H1 (cell line): ENCODE measurements at regions not wholly inside any gene's neighbourhood (a gene's known extent, or its start where the extent isn't known, plus 50 kb on each side); places are given as distances from the start of the nearest gene placed in this dataset.

Experiments
- CTCF ChIA-PET: fragments of 300-600 bp; sonication (Branson Sonifier 250); formaldehyde crosslinking; loops from one replicate; lab custom pipeline; 2021; ENCODE audit not compliant: partially characterized antibody; lab: Charles Lee
- POLR2A ChIA-PET: fragments of 300-600 bp; sonication (Branson Sonifier 250); formaldehyde crosslinking; loops from one replicate; lab custom pipeline; 2021; ENCODE audit warnings: inconsistent platforms; ENCODE audit not compliant: partially characterized antibody; lab: Charles Lee
- DNase-seq, 2 experiments: peaks; one replicate each; pipeline versions ENCODE4 v3.0.0 to v3.0.0-alpha.2; 2010 to 2022; ENCODE audit warnings: low spot score in 2 of 2, low read depth in 1 of 2, mixed read lengths in 1 of 2
- FAIRE-seq: peaks from 2 replicates; lab custom pipeline; 2011; peaks lifted over from hg19 to GRCh38; lab: Jason Lieb, UNC
- H2AFZ ChIP-seq: 2 replicates; pipeline ENCODE4 v1.8.1; 2012; ENCODE audit warnings: low read length, inconsistent platforms
- H2AK5ac ChIP-seq: 2 replicates; pipeline ENCODE4 v1.6.1; 2013; ENCODE audit warnings: low read depth, low read length
- H2BK120ac ChIP-seq: replicated peaks from 2 replicates; pipeline ENCODE3; 2013; ENCODE audit warnings: low read depth, low read length, inconsistent platforms
- H2BK12ac ChIP-seq: 2 replicates; pipeline ENCODE4 v1.6.1; 2013; ENCODE audit warnings: low read depth, low read length
- H2BK15ac ChIP-seq: 2 replicates; pipeline ENCODE4 v1.6.1; 2013; ENCODE audit warnings: low read length
- H2BK20ac ChIP-seq: 2 replicates; pipeline ENCODE4 v1.6.1; 2013; ENCODE audit warnings: low read length
- H2BK5ac ChIP-seq: 2 replicates; pipeline ENCODE4 v1.6.1; 2013; ENCODE audit warnings: low read depth, low read length
- H3K14ac ChIP-seq: 2 replicates; pipeline ENCODE4 v1.6.1; 2013; ENCODE audit warnings: inconsistent platforms; ENCODE audit not compliant: insufficient read length
- H3K18ac ChIP-seq: 2 replicates; pipeline ENCODE4 v1.6.1; 2013; ENCODE audit warnings: low read length; ENCODE audit errors: extremely low read depth
- H3K23ac ChIP-seq: 2 replicates; pipeline ENCODE4 v1.6.1; 2013; ENCODE audit warnings: inconsistent platforms; ENCODE audit not compliant: insufficient read length
- H3K23me2 ChIP-seq: 2 replicates; pipeline ENCODE4 v1.6.1; 2013; ENCODE audit warnings: low read depth, low read length
- H3K27ac ChIP-seq: 2 replicates; pipeline ENCODE4 v1.6.1; 2011; ENCODE audit warnings: low read depth, low read length, inconsistent platforms
- H3K27me3 ChIP-seq, 4 experiments: replicated peaks in 1 of 4; 1 replicate in 1 of 4; 2 replicates in 3 of 4; pipeline versions ENCODE4 v1.6.1 to v1.8.1; 2011 to 2013; ENCODE audit warnings: low read length in 3 of 4, mild to moderate bottlenecking in 3 of 4, inconsistent platforms in 2 of 4, mixed read lengths in 2 of 4, moderate library complexity in 1 of 4; ENCODE audit not compliant: control insufficient read depth in 3 of 4, insufficient read depth in 3 of 4; ENCODE audit errors: extremely low read depth in 1 of 4
- H3K36me3 ChIP-seq, 4 experiments: 2 replicates each; pipeline versions ENCODE4 v1.6.1 to v1.8.1; 2011 to 2013; ENCODE audit warnings: mild to moderate bottlenecking in 4 of 4, low read length in 3 of 4, moderate library complexity in 2 of 4, control low read depth in 1 of 4, inconsistent platforms in 1 of 4; ENCODE audit not compliant: insufficient read depth in 4 of 4, control insufficient read depth in 2 of 4
- H3K4ac ChIP-seq: replicated peaks from 2 replicates; pipeline ENCODE3; 2013; ENCODE audit warnings: low read length, low read depth, mixed read lengths, inconsistent platforms; ENCODE audit not compliant: insufficient read length
- H3K4me1 ChIP-seq, 4 experiments: replicated peaks in 1 of 4; 1 replicate in 1 of 4; 2 replicates in 3 of 4; pipeline versions ENCODE4 v1.6.1 to v1.8.1; 2011 to 2013; ENCODE audit warnings: low read length in 3 of 4, inconsistent platforms in 2 of 4, mixed read lengths in 1 of 4; ENCODE audit not compliant: insufficient read depth in 4 of 4, control insufficient read depth in 3 of 4
- H3K4me2 ChIP-seq, 2 experiments: 2 replicates each; pipeline versions ENCODE4 v1.6.1 to v1.8.1; 2011 to 2013; ENCODE audit warnings: low read depth in 2 of 2, low read length in 2 of 2, control low read depth in 1 of 2, inconsistent platforms in 1 of 2, mild to moderate bottlenecking in 1 of 2; ENCODE audit not compliant: insufficient read depth in 1 of 2
- H3K4me3 ChIP-seq, 4 experiments: fragments of 200-600, 300-600 bp in 1 of 4; sonication (generic), shearing (Covaris generic), sonication (Bioruptor Twin) in 1 of 4; 2 replicates each; pipeline versions ENCODE4 v1.5.1 to v1.8.1; 2011 to 2016; ENCODE audit warnings: low read length in 4 of 4, low read depth in 3 of 4, control low read depth in 2 of 4, inconsistent platforms in 2 of 4, mild to moderate bottlenecking in 2 of 4, mixed read lengths in 1 of 4, moderate library complexity in 1 of 4; ENCODE audit not compliant: insufficient read depth in 2 of 4; ENCODE audit errors: extremely low read depth in 1 of 4
- H3K56ac ChIP-seq: replicated peaks from 2 replicates; pipeline ENCODE3; 2013; ENCODE audit warnings: low read depth, mild to moderate bottlenecking, mixed read lengths, low read length, inconsistent platforms; ENCODE audit not compliant: insufficient read length
- H3K79me1 ChIP-seq: 2 replicates; pipeline ENCODE4 v1.6.1; 2013; ENCODE audit warnings: low read depth, low read length, control low read depth
- H3K79me2 ChIP-seq, 2 experiments: 2 replicates each; pipeline versions ENCODE4 v1.6.1 to v1.8.1; 2012 to 2013; ENCODE audit warnings: low read length in 2 of 2, mild to moderate bottlenecking in 2 of 2, inconsistent platforms in 1 of 2; ENCODE audit not compliant: insufficient read depth in 2 of 2, control insufficient read depth in 1 of 2
- H3K9ac ChIP-seq, 4 experiments: replicated peaks in 1 of 4; 1 replicate in 1 of 4; 2 replicates in 3 of 4; pipeline versions ENCODE4 v1.6.1 to v1.8.1; 2011 to 2013; ENCODE audit warnings: low read depth in 3 of 4, low read length in 3 of 4, control low read depth in 2 of 4, mild to moderate bottlenecking in 2 of 4, moderate library complexity in 2 of 4, inconsistent platforms in 1 of 4; ENCODE audit errors: extremely low read depth in 1 of 4
- H3K9me3 ChIP-seq, 2 experiments: 2 replicates each; pipeline versions ENCODE4 v1.6.1 to v1.8.1; 2012 to 2013; ENCODE audit warnings: mild to moderate bottlenecking in 2 of 2, moderate library complexity in 2 of 2, control low read depth in 1 of 2, inconsistent platforms in 1 of 2, low read depth in 1 of 2, low read length in 1 of 2, mixed read lengths in 1 of 2; ENCODE audit not compliant: insufficient read depth in 2 of 2
- H4K20me1 ChIP-seq, 2 experiments: replicated peaks in 1 of 2; 2 replicates each; pipeline versions ENCODE3 to v1.8.1; 2011 to 2013; ENCODE audit warnings: inconsistent platforms in 2 of 2, low read length in 2 of 2, mild to moderate bottlenecking in 1 of 2; ENCODE audit not compliant: insufficient read depth in 2 of 2, control insufficient read depth in 1 of 2
- H4K5ac ChIP-seq: 2 replicates; pipeline ENCODE4 v1.6.1; 2013; ENCODE audit warnings: low read length, low read depth, mixed read lengths, inconsistent platforms; ENCODE audit not compliant: insufficient read length
- H4K8ac ChIP-seq: 2 replicates; pipeline ENCODE4 v1.8.0; 2013; ENCODE audit warnings: mild to moderate bottlenecking, moderate library complexity, low read length, inconsistent platforms; ENCODE audit not compliant: insufficient read depth; ENCODE audit errors: extremely low read depth
- H4K91ac ChIP-seq: replicated peaks from 2 replicates; pipeline ENCODE3; 2013; ENCODE audit warnings: low read length, mixed read lengths, inconsistent platforms; ENCODE audit not compliant: insufficient read length
- CBX5 ChIP-seq: fragments of 300-800, 300-1000 bp; sonication (generic); IDR thresholded peaks from 2 replicates; pipeline ENCODE4 v1.7.1; 2016; ENCODE audit warnings: antibody characterized with exemption, low read length, low read depth
- E2F6 ChIP-seq: IDR thresholded peaks from 2 replicates; pipeline ENCODE4 v1.6.1; 2012; ENCODE audit warnings: inconsistent platforms
- EZH2 ChIP-seq: fragments of 200-600 bp; sonication (generic); IDR thresholded peaks from 2 replicates; pipeline ENCODE4 v1.7.1; 2012; ENCODE audit warnings: low read depth, mild to moderate bottlenecking, moderate library complexity, low read length, inconsistent platforms; ENCODE audit not compliant: severe bottlenecking
- JUND ChIP-seq: IDR thresholded peaks from 2 replicates; pipeline ENCODE4 v1.6.1; 2011; ENCODE audit warnings: mild to moderate bottlenecking, improper control_type of control experiment, low read length
- RNF2 ChIP-seq: fragments of 200-900, 300-1000 bp; sonication (generic); IDR thresholded peaks from 2 replicates; pipeline ENCODE4 v1.7.1; 2016; ENCODE audit warnings: borderline replicate concordance, low read depth, mild to moderate bottlenecking, antibody characterized with exemption, low read length; ENCODE audit not compliant: poor library complexity, severe bottlenecking; ENCODE audit errors: missing control alignments
- SRF ChIP-seq: IDR thresholded peaks from 2 replicates; pipeline ENCODE4 v1.6.1; 2011; ENCODE audit warnings: mild to moderate bottlenecking, low read depth, low read length, moderate library complexity
- TAF1 ChIP-seq: IDR thresholded peaks from 2 replicates; pipeline ENCODE4 v1.6.1; 2011; ENCODE audit warnings: mild to moderate bottlenecking, low read depth, low read length
- TAF7 ChIP-seq: optimal IDR thresholded peaks from 2 replicates; pipeline ENCODE3; 2011; ENCODE audit warnings: low read depth, mild to moderate bottlenecking, inconsistent platforms, low read length, moderate library complexity, borderline replicate concordance
- WGBS, 2 experiments: shearing (Covaris generic) in 1 of 2; methylation state at CpG; one replicate each; pipeline versions ENCODE4 v1.1.6 to v1.1.7; 2013 to 2015; ENCODE audit warnings: low lambda C conversion rate in 2 of 2, mixed read lengths in 2 of 2, inconsistent platforms in 1 of 2, low coverage in 1 of 2, missing lambda C conversion rate in 1 of 2; ENCODE audit not compliant: insufficient replicate concordance in 2 of 2, insufficient coverage in 1 of 2, insufficient read length in 1 of 2; ENCODE audit errors: extremely low coverage in 1 of 2, missing lambda C conversion rate in 1 of 2; 5-methylcytosine and 5-hydroxymethylcytosine counted together

GRCh38 chrX:128287693-128288092 is 235.5 kb upstream of the ACTRT1 start:
- Histone ChIP-seq H2BK5ac (no peak overlapping the region), H4K91ac (no peak overlapping the region), H3K79me2 (no peaks in the 10 kb centered on the region), H3K79me1 (no peaks in the 10 kb centered on the region), H2BK120ac (no peak overlapping the region), H3K23ac (no peak overlapping the region), H3K4ac (no peak overlapping the region), H2BK15ac (no peak overlapping the region), H2BK12ac (no peak overlapping the region), H2AFZ (no peak overlapping the region), H4K20me1 (no peaks in the 10 kb centered on the region), H3K4me3 (no peak overlapping the region), H2BK20ac (no peak overlapping the region), H4K8ac (no peak overlapping the region), H3K56ac (no peak overlapping the region), H3K36me3 (no peaks in the 10 kb centered on the region), H3K9ac (no peak overlapping the region), H3K23me2 (no peaks in the 10 kb centered on the region), H3K4me2 (no peak overlapping the region), H3K18ac (no peak overlapping the region), H2AK5ac (no peak overlapping the region), H3K14ac (no peak overlapping the region), H3K27me3 (no peaks in the 10 kb centered on the region), H3K4me1 (no peaks in the 10 kb centered on the region), H4K5ac (no peak overlapping the region), H3K9me3 (no peaks in the 10 kb centered on the region), H3K27ac (no peak overlapping the region)
- DNase-seq (no peak), FAIRE-seq (no peak)
- CTCF ChIA-PET = no interaction called here
- TF ChIP-seq TAF7 (no peak), CBX5 (no peak), JUND (no peak), RNF2 (no peak), EZH2 (no peak), SRF (no peak), TAF1 (no peak), E2F6 (no peak)
- POLR2A ChIA-PET = no interaction called here
- 100% methylated on average over 1 of the region's 1 CpG; no CpG with 5 or more reads in 1 of the 2 experiments for WGBS, 2 experiments
